ENCODE measurements at regions not wholly inside any gene's neighbourhood (a gene's known extent, or its start where the extent isn't known, plus 50 kb on each side); places are given as distances from the start of the nearest gene placed in this dataset.

- no peak overlapping the region for H3K27ac Mint-ChIP-seq
- H3K4me1 Mint-ChIP-seq (ENCODE audit: low read depth), result no peaks in the 10 kb centered on the region
- H3K9me3 Mint-ChIP-seq, result peaks cover 31% of the 10 kb centered on the region
- H3K4me3 Mint-ChIP-seq, result no peak overlapping the region
- no peaks in the 10 kb centered on the region for H3K36me3 Mint-ChIP-seq (ENCODE audit: low read depth)
- no peak for DNase-seq
- H3K27me3 Mint-ChIP-seq (ENCODE audit: insufficient read depth), result no peaks in the 10 kb centered on the region
- TF ChIP-seq CTCF (IDR thresholded peaks at IDR 0.05), result no peak
These were observed 524.1 kb upstream of the SLITRK5 start for GRCh38 chr13:87147076-87147475.

GRCh38 chr13:87153371-87153770, 517.8 kb upstream of the SLITRK5 start:
- Mint-ChIP-seq H3K27ac (no peak overlapping the region), H3K36me3 (ENCODE audit: low read depth) (no peaks in the 10 kb centered on the region), H3K4me3 (no peak overlapping the region), H3K9me3 (peaks cover 20% of the 10 kb centered on the region), H3K27me3 (ENCODE audit: insufficient read depth) (no peaks in the 10 kb centered on the region), H3K4me1 (ENCODE audit: low read depth) (no peaks in the 10 kb centered on the region)
- DNase-seq, result no peak
- no peak for TF ChIP-seq CTCF (IDR thresholded peaks at IDR 0.05)

GRCh38 chr13:87166348-87166747, 504.8 kb upstream of the SLITRK5 start:
- Mint-ChIP-seq H3K4me1 (ENCODE audit: low read depth) (no peaks in the 10 kb centered on the region), H3K4me3 (no peak overlapping the region), H3K27me3 (ENCODE audit: insufficient read depth) (no peaks in the 10 kb centered on the region), H3K36me3 (ENCODE audit: low read depth) (0 out of 2 replicates have a peak, but pooled peaks cover 6% of the 10 kb centered on the region), H3K9me3 (peaks cover 34% of the 10 kb centered on the region), H3K27ac (no peak overlapping the region)
- no peak for DNase-seq
- TF ChIP-seq CTCF (IDR thresholded peaks at IDR 0.05), result no peak

- no peak for TF ChIP-seq CTCF (IDR thresholded peaks at IDR 0.05)
- Mint-ChIP-seq H3K4me1 (ENCODE audit: low read depth) (no peaks in the 10 kb centered on the region), H3K4me3 (no peak overlapping the region), H3K27me3 (ENCODE audit: insufficient read depth) (no peaks in the 10 kb centered on the region), H3K36me3 (ENCODE audit: low read depth) (0 out of 2 replicates have a peak, but pooled peaks cover 6% of the 10 kb centered on the region), H3K27ac (no peak overlapping the region), H3K9me3 (peaks cover 21% of the 10 kb centered on the region)
- DNase-seq, result no peak
These were observed 502.8 kb upstream of the SLITRK5 start for GRCh38 chr13:87168390-87168789.

GRCh38 chr13:87169337-87169736, 501.8 kb upstream of the SLITRK5 start:
- Mint-ChIP-seq H3K4me1 (ENCODE audit: low read depth) (no peaks in the 10 kb centered on the region), H3K27me3 (ENCODE audit: insufficient read depth) (no peaks in the 10 kb centered on the region), H3K27ac (no peak overlapping the region), H3K4me3 (no peak overlapping the region), H3K36me3 (ENCODE audit: low read depth) (0 out of 2 replicates have a peak, but pooled peaks cover 6% of the 10 kb centered on the region), H3K9me3 (peaks cover 20% of the 10 kb centered on the region)
- no peak for DNase-seq
- no peak for TF ChIP-seq CTCF (IDR thresholded peaks at IDR 0.05)
